Chondrocyte (in vitro differentiated cells): ENCODE measurements at regions not wholly inside any gene's neighbourhood (a gene's known extent, or its start where the extent isn't known, plus 50 kb on each side); places are given as distances from the start of the nearest gene placed in this dataset.
"Not testable (repeated sequence)": the region's sequence is repeated elsewhere in the genome, so short reads cannot be mapped to it uniquely, and the experiment has no call there.

ENCODE experiments used
- DNase-seq: peaks from one replicate; pipeline ENCODE4 v3.0.0; 2021; ENCODE audit warnings: mixed read lengths, low spot score
- H3K27ac Mint-ChIP-seq: one replicate; pipeline ENCODE4 v1.8.0; 2021; ENCODE audit warnings: mild to moderate bottlenecking, moderate library complexity, mixed read lengths; ENCODE audit not compliant: unreplicated experiment
- H3K27me3 Mint-ChIP-seq: 2 replicates; pipeline ENCODE4 v1.8.0; 2021; ENCODE audit warnings: low read depth, mixed read lengths
- H3K36me3 Mint-ChIP-seq: 2 replicates; pipeline ENCODE4 v1.8.0; 2021; ENCODE audit warnings: low read depth, mixed read lengths
- H3K4me1 Mint-ChIP-seq: 2 replicates; pipeline ENCODE4 v1.8.0; 2021; ENCODE audit warnings: low read depth, mild to moderate bottlenecking, mixed read lengths
- H3K4me3 Mint-ChIP-seq: one replicate; pipeline ENCODE4 v1.8.0; 2021; ENCODE audit warnings: mild to moderate bottlenecking, moderate library complexity, mixed read lengths; ENCODE audit not compliant: unreplicated experiment
- H3K9me3 Mint-ChIP-seq: 2 replicates; pipeline ENCODE4 v1.8.0; 2021; ENCODE audit warnings: low read depth, mixed read lengths
- CTCF ChIP-seq: fragments of 200-600 bp; sonication (generic); IDR thresholded peaks from 2 replicates; pipeline ENCODE4 v1.5.0; 2021; ENCODE audit warnings: antibody characterized with exemption, mild to moderate bottlenecking, moderate library complexity

DNA sequence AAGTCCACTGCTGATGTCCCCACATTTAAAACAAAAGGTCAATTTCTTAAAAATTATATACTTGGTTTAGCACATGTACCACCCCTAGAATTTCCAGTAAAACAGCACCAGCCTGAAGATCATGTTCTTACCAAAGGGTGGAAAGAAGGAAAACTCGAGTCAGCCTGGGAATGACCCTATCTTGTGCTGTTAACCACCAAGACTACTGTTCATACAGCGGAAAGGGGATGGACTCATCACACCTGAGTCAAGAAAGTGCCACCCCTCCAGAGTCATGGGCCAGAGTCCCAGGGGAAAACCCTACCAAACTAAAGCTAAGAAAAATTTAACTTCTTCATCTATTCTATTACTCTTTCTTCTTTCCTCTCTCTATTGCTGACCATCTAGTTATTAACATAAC lies 113.6 kb upstream of the PPM1J start:
- H3K9me3 Mint-ChIP-seq: no peaks in the 10 kb centered on the region
- no peak overlapping the region for H3K27ac Mint-ChIP-seq
- no peak overlapping the region for H3K4me3 Mint-ChIP-seq
- no peak for DNase-seq
- peaks cover 3% of the 10 kb centered on the region for H3K27me3 Mint-ChIP-seq
- no peaks in the 10 kb centered on the region for H3K4me1 Mint-ChIP-seq
- no peak for TF ChIP-seq CTCF
- no peaks in the 10 kb centered on the region for H3K36me3 Mint-ChIP-seq

DNA sequence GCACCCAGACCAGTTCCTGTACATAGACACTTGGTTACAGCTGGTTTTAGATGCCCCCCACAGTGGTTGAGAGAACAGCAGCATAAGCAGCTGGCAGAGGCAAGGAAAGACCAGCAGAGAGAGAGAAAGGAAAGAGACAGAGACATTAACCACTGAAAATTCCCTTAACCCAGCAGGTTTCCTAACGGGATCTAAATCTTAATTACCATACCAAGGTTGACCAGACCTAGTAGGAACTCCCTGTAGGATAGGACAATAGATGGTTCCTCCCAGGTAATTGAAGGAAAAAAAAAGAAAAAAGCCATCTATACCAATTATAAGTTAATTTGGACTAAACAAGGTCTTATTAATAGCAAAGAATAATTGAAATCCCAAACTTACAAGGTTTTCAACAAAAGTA lies 112.3 kb upstream of the PPM1J start:
- not testable (repeated sequence) for H3K4me1 Mint-ChIP-seq, H3K9me3 Mint-ChIP-seq, H3K4me3 Mint-ChIP-seq, H3K36me3 Mint-ChIP-seq, H3K27me3 Mint-ChIP-seq, DNase-seq, H3K27ac Mint-ChIP-seq

GRCh38 chr1:112826217-112826944 lies 111.2 kb upstream of the PPM1J start:
- Mint-ChIP-seq H3K4me3 (no peak overlapping the region), H3K36me3 (no peaks in the 10 kb centered on the region), H3K9me3 (no peaks in the 10 kb centered on the region), H3K27ac (no peak overlapping the region), H3K27me3 (peaks cover 3% of the 10 kb centered on the region), H3K4me1 (no peaks in the 10 kb centered on the region)
- TF ChIP-seq CTCF: no peak
- no peak for DNase-seq

DNA sequence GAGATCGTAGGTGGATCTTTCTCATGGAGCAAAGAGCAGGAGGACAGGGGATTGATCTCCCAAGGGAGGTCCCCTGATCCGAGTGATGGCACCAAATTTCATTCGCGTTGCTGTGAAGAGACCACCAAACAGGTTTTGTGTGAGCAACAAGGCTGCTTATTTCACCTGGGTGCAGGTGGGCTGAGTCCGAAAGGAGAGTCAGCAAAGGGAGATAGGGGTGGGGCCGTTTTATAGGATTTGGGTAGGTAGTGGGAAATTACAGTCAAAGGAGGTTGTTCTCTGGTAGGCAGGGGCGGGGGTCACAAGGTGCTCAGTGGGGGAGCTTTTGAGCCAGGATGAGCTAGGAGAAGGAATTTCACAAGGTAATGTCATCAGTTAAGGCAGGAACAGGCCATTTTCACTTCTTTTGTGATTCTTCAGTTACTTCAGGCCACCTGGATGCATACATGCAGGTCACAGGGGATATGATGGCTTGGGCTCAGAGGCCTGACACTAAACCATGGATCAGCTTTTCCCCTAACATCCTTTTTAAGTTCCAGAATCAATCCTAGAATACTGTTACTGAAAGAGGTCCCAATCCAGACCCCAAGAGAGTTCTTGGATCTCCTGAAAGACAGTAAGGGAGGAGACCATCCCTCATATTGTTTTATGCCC lies 110.6 kb upstream of the PPM1J start:
- H3K9me3 Mint-ChIP-seq, H3K27ac Mint-ChIP-seq, H3K36me3 Mint-ChIP-seq, DNase-seq, H3K4me1 Mint-ChIP-seq, H3K4me3 Mint-ChIP-seq, H3K27me3 Mint-ChIP-seq: not testable (repeated sequence)

GRCh38 chr1:112825075-112825474 lies 109.9 kb upstream of the PPM1J start:
- not testable (repeated sequence) for H3K27me3 Mint-ChIP-seq, H3K4me3 Mint-ChIP-seq, H3K9me3 Mint-ChIP-seq, DNase-seq, H3K36me3 Mint-ChIP-seq, H3K27ac Mint-ChIP-seq, H3K4me1 Mint-ChIP-seq

DNA sequence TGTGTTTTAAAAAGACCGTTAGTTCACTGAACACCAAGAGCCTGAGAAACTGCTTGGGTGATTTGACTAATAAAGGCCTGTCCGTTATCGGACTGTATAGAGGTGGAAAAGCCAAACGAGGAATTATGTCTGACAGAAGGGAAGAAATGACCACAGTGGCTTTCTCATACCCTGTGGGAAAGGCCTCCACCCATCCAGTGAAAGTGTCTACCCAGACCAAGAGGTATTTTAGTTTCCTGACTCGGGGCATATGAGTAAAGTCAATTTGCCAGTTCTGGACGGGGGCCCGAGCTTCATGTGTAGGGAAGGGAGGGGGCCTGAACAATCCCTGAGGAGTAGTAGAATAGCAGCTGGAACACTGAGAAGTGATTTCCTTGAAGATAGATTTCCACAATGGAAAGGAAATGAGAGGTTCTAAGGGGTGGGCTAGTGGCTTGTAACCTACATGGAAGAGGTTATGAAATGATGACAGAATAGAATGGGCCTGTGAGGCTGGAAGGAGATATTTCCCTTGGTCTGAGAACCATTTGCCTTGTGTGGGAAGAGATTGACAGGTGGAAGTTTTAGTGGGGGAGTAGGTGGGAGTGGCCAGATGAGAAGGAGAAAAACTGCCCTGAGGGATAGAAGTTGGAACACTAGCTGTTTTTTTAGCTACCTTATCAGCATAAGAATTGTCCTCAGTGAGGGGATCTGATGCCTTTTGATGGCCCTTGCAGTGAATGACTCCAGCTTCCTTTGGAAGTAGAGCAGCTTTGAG lies 106.4 kb upstream of the PPM1J start:
- H3K4me3 Mint-ChIP-seq, H3K4me1 Mint-ChIP-seq, H3K36me3 Mint-ChIP-seq, H3K9me3 Mint-ChIP-seq, H3K27ac Mint-ChIP-seq, DNase-seq, H3K27me3 Mint-ChIP-seq: not testable (repeated sequence)

- H3K4me1 Mint-ChIP-seq: peaks cover 9% of the 10 kb centered on the region
- H3K36me3 Mint-ChIP-seq: no peaks in the 10 kb centered on the region
- no peak for TF ChIP-seq CTCF
- DNase-seq: no peak
- H3K9me3 Mint-ChIP-seq: no peaks in the 10 kb centered on the region
- H3K27me3 Mint-ChIP-seq: peaks cover under 1% of the 10 kb centered on the region
- no peak overlapping the region for H3K4me3 Mint-ChIP-seq
- H3K27ac Mint-ChIP-seq: no peak overlapping the region
These were observed 104.0 kb upstream of the PPM1J start for GRCh38 chr1:112818990-112819689.
